ENCODE measurements at regions not wholly inside any gene's neighbourhood (a gene's known extent, or its start where the extent isn't known, plus 50 kb on each side); places are given as distances from the start of the nearest gene placed in this dataset.

DNA sequence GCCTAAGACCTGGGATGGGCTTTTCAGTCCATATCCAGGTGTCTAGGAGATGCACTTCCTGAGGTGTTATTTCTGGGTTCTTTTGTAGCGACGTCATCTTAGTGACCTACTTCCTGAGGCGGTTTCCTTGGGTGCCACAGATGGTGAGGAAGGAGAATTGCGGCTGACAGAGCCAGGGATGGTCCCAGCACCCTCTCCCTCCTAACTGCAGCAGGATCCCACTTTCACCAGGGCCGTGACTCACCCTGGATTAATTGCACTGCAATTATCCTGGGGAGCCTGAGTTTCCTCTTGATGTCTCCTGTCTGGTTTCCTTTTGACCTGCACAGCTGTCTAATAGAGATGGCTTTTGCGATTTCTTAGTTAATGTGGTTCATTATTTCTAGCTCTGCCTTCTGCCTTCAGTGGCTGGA lies 271.7 kb downstream of the TCF7L2 start:
- TF ChIP-seq, protein P1, sequence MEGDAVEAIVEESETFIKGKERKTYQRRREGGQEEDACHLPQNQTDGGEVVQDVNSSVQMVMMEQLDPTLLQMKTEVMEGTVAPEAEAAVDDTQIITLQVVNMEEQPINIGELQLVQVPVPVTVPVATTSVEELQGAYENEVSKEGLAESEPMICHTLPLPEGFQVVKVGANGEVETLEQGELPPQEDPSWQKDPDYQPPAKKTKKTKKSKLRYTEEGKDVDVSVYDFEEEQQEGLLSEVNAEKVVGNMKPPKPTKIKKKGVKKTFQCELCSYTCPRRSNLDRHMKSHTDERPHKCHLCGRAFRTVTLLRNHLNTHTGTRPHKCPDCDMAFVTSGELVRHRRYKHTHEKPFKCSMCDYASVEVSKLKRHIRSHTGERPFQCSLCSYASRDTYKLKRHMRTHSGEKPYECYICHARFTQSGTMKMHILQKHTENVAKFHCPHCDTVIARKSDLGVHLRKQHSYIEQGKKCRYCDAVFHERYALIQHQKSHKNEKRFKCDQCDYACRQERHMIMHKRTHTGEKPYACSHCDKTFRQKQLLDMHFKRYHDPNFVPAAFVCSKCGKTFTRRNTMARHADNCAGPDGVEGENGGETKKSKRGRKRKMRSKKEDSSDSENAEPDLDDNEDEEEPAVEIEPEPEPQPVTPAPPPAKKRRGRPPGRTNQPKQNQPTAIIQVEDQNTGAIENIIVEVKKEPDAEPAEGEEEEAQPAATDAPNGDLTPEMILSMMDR (conservative IDR thresholded peaks at IDR 0.05) = no peak
- TF ChIP-seq ZFX (IDR thresholded peaks at IDR 0.05) = no peak

All from C4-2B (cell line).